HG02588 (cell line): ENCODE measurements at regions not wholly inside any gene's neighbourhood (a gene's known extent, or its start where the extent isn't known, plus 50 kb on each side); places are given as distances from the start of the nearest gene placed in this dataset.
"Not testable (repeated sequence)": the region's sequence is repeated elsewhere in the genome, so short reads cannot be mapped to it uniquely, and the experiment has no call there.

ENCODE experiments used
- ATAC-seq: cut with Tn5 transposase; IDR thresholded peaks from one replicate; pipeline ENCODE4 v1.9.1; 2021; ENCODE audit warnings: mild to moderate bottlenecking, moderate library complexity; ENCODE audit not compliant: unreplicated experiment

DNA sequence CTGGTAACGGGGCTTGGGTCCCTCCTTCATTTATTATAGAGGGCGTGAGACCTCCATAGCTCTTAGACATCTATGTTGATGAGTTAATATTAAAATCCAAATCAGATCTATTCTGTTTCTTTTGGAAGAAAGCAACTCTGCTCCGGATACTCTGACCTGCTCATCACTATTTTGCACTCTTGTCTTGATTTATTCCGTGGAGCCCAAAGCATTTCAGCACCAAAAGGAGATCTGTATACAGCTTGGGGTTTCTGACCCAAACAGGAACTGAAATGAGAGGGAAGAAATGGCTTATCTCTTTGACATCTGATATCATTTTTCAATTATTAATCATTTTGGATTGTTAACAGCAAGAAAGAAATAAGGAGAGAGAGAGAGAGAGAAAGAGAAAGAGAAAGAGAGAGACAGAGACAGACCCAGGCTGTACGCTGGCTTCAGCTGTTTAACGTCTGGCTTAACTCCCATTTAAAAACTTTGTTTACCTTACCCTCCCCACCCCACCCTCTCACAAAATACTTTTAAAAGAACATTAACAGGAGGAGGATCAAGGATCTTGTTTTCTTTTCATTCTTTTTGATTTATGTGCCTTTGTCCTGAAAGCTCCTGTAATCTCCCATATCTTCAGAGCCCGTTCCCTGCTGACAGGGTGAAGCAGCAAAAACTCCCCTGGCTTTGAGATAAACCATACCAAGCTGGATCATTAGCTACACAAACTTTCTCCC, 231.4 kb upstream of the TUT7 start:
- no peak for ATAC-seq

- no peak for ATAC-seq
These were observed 226.5 kb upstream of the TUT7 start for GRCh38 chr9:86580688-86581087.

DNA sequence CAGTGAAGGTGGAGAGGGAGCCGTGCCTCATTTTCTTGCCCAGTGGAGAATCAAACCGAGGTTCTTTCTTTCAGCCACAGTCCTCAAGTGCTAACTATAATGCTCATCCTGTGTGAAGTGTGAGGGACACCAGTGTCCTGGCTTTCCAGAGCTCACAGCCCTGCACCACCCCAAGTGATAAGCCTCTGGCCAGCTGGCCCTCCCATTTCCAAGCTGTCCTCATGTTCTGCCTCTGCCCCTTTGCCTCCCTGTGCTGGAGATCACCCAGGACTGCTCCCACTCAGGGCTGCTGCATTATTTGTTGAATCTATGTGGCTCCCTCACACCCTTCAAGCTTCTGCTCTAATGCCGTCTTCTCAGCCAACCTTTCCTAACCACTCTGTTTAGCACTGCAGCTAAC, 224.5 kb upstream of the TUT7 start:
- ATAC-seq, result no peak

DNA sequence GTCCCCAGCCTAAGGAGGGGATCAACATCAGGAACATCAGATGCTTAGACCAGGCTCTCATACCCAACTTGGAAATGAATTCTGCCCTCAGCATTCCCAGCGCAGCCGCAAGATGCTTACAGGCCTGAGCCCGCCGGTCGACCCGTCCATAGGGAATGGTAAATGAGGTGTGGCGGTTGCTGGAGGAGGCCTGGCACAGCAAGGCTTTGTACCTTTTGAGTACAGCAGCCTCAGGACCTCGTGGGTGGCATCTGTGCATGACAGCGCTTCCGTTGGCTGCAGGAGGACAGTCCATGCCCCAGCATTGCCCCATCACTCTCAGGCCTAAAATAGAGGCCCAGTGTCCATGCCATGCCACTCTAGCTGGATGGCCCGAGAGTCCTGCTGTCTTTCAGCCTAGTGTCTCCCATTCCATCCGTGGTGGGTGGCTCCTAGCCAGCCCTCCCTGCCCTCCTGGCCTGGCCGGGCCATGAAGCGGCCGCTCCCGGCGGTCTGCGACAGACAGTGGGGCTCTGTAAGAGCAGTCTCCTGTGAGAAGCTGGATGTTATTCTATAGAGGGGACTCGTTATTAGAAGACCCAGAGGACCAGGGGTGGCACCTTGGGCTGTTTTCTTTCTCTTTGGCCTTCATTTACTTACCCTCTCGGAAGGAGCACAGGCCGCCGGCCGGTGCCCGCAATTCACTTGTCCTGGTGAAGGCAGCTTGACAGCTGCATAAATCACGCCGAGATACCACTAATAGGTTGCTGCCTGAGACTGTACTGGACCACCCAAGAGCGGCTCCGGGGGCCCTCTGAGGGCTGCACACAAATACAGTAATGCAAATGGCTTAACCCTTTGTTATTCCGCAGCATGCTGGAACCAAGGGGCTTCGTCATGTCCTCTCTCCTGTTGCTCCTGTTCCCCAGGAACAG, 223.5 kb upstream of the TUT7 start:
- no peak for ATAC-seq

GRCh38 chr9:86575825-86576525, 221.8 kb upstream of the TUT7 start:
- no peak for ATAC-seq

DNA sequence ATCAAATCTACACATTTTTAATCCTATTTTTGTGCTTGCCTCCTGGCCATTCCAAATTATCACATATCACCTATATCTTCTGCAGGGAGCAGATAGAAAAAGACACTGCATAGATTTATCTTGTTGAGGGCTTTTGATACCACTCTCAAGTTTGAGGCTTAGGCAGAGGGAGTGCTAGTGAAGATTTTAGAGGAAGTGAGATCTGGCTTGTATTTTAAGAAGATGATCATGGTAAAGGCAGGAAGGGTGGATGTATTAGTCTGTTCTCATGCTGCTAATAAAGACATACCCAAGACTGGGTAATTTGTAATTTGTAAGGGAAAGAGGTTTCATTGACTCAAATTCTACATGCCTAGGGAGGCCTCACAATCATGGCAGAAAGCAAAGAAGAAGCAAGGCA, 220.9 kb upstream of the TUT7 start:
- no peak for ATAC-seq

- ATAC-seq, result no peak
These were observed 219.7 kb upstream of the TUT7 start for GRCh38 chr9:86573886-86574285.

GRCh38 chr9:86572904-86573303, 218.7 kb upstream of the TUT7 start:
- no peak for ATAC-seq

- not testable (repeated sequence) for ATAC-seq
These were observed 211.4 kb upstream of the TUT7 start for GRCh38 chr9:86565603-86566002.

DNA sequence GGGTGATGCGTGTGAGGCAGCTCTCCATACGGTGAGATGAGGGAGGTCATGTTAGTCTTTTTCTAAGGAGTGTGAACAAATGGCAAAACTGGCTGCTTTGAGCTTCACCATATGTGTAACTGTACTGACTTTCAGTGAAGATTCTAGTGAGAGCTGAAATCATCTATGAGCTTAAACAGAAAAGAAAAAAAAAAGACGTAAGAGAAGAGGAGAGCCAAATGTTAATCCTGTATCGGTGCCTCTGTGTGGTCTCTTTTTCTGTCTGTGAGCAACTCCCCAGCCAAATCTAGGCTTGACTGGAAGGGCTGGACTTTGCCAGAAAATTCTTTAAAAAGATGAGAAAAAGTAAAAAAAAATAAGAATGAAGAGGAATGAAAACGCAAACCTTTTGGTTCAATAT, 209.7 kb upstream of the TUT7 start:
- ATAC-seq, result no peak

- ATAC-seq, result no peak
These were observed 209.1 kb upstream of the TUT7 start for GRCh38 chr9:86563350-86563749.

DNA sequence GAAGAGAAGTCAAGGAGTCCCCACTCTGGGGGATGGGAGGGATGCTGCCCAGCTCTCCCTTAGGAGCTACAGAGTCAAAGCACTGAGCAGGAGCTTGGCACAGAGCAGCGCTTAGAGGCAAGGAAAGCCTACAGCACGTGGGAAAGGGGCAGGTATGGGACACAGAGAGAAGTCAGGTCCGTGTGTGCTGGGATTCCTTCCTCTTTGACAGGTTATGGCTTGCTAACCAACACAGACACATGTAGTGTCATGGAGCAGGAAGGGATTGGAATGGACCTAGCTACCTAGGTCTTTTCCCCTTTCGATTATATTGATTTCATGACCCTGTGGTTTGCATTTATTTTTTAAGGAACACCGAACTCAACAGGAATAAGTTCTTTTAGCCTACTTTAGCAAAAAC, 208.5 kb upstream of the TUT7 start:
- no peak for ATAC-seq

DNA sequence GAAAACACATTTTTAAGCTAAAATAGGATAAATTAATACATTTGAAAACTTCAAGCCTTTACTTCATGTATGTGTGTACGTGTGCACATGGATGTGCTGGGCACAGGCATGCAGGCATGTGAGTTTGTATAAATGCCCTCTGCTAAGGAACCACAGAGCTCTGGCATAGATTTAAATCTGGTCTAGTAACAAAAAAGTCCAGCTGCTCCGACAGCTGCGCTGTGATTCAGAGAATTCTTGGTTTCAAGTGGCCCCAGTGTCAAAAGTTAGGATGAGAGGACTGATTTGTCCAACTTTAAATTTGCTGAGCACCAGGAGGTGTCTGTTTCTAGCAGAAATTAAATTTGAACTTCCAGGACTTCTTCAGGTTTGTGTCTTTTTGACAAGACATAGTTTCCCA, 203.7 kb upstream of the TUT7 start:
- no peak for ATAC-seq

GRCh38 chr9:86557063-86557766, 203.0 kb upstream of the TUT7 start:
- no peak for ATAC-seq

DNA sequence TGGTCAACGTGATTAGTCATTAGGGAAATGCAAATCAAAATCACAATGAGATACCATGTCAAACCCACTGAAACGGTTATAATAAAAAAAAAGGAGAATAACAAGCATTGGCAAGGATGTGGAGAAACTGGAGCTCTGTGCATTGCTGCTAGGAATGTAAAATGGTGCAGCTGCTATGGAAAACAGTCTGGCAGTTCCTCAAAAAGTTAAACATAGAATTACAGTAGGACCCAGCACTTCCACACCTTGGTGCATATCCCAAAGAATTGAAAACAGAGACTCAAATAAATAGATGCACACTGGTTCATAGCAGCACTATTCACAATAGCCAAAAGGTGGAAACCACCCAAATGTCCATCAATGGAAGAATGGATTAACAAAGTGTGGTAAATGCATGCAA, 201.5 kb upstream of the TUT7 start:
- no peak for ATAC-seq

DNA sequence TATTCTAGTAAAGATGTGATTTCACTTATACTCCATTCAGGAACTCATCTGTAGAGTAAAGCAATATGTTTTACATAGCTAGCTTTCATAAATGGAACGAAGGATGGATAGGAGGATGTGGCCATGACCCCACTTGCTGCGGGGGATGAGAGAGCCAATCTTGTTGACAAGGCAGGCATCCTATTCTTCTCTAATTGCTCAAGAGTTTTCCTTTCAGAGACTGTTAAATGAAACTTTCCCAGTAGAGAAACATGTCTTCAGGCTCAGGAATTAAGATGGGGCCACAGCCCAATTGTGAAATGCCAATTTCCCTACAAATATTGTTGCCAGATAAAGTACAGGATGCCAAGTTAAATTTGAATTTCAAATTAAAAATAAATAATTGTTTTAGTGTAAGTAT, 196.2 kb upstream of the TUT7 start:
- no peak for ATAC-seq

DNA sequence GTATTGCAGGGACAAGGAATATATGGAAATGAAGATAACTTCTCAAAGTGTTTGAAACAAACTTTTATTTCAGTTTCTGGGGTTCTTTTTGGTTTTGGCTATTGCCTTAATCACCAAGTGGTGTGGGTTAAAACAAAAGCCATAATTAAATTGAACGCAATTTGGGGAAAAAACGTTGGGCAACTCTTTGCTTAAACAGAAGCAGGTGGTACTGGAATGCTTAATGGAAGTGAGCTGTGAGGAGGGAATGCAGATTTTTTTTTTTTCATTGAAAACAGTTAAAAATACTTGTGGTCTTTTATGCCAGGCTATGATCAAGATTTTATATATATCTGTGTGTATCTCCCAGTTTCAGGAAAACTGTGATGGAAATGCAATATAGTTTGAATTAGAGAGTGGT, 195.7 kb upstream of the TUT7 start:
- no peak for ATAC-seq

DNA sequence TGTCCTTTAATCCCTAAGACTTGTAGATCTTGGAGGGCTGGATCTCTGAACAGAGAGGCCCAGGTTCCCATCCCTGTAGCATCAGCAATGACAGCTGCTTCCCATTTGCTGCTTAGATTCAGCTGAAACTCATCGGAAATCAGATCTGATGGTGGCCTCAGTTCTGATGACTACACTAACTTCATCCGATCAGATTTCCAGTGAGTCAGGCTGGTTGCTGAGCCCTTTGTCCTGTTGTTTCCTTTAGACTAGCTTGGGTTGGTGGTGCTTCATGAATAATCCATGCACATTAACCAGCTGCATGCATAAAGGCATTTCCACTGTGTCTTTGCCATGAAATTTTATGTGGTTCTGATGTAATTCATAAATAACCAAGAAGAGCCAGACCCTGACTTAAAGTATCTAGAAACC, 195.2 kb upstream of the TUT7 start:
- no peak for ATAC-seq

DNA sequence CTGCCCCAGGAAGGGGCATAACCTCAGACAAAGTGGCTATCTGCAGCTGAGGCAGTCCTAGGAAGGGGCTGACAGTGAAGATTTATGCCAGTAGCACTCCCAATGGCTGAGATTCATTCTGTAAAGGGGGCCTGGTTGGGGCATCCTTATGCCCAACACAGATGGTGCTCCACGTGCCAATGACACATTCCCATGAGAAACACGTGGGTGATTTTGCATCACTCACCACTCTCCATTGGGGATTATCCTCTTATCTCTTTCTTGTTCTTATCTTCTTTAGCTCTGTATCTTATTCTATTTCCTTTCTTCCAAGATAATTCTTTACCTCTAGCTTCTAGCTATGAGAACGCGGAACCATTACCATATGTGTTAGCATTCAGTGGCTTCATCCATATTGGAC, 194.0 kb upstream of the TUT7 start:
- no peak for ATAC-seq

DNA sequence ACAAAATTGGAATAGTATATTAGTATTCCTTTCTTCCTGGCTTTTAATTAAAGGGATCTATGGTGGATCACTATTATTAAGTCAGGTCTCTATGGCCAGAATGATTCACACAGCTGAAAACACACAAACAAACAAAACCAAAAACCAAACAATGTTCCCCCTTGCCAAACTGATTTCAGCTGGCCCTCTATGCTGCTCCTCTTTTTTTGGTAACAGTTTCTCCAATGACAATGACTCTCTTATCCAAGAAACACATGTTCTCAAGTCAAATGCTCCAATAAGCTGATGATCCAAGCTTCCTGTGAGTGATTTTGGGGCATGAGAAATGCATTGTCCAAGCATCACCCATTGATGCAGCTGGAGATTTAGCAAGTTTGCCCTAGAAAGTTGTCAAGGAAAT, 193.4 kb upstream of the TUT7 start:
- no peak for ATAC-seq

GRCh38 chr9:86546712-86547111, 192.5 kb upstream of the TUT7 start:
- ATAC-seq, result no peak
